Activated CD8-positive, alpha-beta memory T cell treated with anti-CD3 and anti-CD28 coated beads, Interleukin-2, amount 50 U/mL, for 24 hours (primary cell): ENCODE measurements at regions not wholly inside any gene's neighbourhood (a gene's known extent, or its start where the extent isn't known, plus 50 kb on each side); places are given as distances from the start of the nearest gene placed in this dataset.
A peak's percentile ranks its signal among the peaks of the same experiment; 100 is the strongest.

Experiments
- DNase-seq: peaks from one replicate; pipeline ENCODE4 v3.0.0-alpha.2; 2020; ENCODE audit errors: extremely low read depth

DNA sequence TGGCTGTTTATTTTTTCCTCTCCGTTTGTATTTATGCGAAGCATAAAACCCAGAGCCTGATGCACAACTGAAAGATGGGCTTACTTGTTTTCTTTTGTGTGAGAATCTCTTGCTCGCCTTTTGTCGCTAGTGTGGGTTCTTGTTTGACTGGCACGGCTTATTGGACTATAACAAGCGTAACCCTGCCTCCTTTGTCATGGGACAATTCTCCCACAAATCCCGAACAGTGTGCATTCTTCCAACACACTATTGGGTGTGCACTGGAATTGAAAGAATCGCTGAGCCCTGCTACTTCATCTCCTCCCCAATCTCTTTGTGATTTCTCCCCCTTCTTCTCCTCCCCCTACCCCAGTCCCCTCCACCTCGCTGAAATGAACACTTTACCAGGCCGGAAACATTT lies 110.8 kb downstream of the ZIC5 start:
- no peak for DNase-seq

DNA sequence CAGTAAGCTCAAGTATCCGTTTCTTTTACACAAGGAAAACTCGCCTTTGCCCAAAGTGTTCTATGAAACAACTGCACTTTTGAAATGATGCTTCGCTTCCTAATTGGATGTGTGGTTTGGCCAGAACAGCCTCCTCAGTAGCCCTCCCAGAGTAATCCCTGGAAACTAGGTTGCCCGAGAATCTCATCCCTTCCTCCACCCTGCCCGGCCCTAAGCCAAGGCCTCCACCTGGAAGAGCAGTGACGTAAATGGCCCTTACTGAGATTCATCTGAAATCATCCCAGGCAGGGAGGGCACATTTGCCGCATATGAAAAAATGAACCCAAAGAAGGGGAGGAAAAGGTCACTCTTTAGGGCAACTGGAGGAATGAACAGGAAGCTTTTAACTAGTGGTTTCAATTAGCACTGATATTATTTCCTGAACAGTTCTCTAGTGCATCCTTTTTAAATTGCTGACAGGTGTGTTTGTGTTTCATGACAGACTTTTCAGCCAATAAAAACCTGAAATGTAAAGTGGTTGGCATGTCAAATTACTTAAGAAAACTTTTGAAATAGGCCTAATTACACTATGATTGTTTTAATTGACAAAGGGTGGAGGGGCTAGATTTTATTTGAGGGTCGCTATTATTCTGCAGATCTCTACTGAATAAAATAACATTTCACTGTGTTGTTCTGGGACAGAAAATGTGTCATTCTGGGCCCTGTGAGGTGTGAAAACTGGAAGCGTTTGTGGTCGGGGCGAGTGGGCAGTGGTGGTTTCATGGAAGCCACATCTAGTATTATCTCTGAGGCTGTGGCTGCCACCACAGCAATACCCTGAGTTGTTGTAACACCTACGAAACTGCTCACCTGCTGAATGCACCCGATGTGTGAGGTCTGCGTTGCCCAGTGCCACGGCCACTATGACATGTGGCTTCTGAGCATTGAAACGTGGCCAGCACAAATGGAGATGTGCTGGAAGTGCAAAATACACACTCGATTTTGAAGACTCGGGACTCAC lies 112.1 kb downstream of the ZIC5 start:
- peak; percentile 34 for DNase-seq

DNA sequence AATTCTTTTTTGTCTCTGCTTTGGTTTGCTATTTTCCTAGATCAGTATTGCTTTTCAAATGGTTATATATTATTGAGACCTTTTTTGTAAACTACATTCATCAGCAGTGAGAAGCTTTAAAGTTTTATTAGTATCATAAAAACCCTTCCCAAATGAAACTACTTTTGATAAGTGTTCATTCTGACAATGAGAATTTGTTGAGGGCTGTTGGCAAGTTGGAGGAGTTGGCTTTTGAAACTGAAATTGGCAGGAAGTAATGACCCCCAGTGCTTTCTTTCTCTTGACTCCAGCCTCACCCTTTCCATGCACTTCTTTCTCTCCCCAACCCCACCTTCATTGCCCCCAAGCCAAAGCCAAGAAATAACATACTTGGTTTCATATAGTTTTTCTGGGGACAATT lies 113.8 kb downstream of the ZIC5 start:
- no peak for DNase-seq

DNA sequence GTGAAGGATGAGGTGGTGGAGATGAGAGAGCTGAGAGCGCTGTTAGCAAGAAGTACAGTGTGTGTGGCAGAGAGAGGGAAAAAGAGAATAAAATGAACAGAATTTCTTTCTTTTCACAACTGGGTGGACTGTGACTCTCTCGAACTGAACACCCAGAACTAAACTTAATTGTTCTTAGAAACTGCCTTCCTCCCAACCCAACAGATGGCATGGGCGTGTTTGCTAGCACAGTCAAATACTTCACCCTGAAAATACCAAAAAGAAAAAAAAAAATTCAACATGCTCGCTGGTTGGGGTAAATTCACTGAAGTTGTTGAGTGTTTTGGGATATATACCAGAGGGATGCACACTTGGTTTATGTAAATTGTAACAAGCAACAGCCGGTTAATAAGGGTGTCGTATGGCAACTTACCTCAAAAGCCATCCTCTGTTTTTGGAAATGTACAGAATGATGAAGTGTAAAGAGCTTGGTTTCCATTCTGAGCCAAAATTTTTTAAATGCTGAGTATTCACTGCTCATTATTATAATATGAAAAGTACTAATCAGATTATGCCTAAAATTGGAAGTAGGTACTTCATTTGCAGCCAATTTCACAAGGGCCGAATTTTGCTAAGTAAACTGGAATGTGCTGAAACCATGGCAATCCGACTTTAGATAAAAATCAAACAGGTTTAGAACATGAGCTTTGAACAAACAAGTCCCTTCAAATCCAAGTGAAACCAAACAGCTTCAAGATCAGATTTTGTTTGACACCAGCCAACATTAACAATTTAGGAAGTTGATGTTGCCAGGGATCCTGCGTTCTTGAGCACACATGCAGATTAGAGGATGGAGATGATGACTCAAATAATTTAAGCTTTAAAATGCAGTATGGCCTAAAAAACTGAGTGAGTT lies 115.8 kb downstream of the ZIC5 start:
- DNase-seq = no peak

DNA sequence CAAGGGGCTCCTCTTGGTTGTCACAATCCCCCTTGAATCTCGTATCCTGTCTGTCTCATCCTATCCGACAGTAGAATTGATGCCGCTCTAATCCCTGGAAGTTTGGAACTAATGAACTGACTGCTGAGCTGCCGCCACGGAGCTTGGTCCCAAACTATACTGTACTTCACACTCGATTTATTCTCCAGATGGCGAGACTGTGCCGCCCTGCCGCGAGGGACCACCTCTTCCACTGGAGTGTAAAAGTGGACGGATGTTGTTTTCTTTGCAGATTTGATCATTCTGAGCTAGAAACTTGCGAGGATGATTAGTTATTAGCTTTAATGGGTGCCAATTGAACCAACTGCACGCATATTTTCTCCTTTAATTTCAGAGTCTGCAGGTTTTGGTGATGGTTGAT lies 117.2 kb downstream of the ZIC5 start:
- no peak for DNase-seq

DNA sequence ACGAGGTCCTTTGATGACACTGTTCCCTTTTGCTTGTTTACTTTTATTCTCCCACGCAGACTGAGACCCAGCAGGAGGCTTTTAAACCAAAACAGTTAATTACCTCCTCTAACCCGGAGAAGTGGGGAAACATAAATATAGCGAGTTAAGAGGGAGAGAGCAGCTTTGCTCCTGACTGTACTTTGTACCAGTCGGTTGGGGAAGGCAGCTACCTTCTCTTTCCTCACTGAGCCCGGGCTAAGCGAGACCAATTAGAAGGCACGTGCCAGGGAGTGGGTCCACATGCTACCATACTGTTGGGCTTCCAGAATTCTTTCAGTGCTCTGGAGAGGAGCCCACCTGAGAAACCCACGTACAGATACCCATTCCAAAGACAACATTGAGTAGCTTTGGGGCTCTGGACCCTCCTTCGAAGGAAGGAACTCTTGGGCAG lies 124.2 kb downstream of the ZIC5 start:
- DNase-seq = no peak

DNA sequence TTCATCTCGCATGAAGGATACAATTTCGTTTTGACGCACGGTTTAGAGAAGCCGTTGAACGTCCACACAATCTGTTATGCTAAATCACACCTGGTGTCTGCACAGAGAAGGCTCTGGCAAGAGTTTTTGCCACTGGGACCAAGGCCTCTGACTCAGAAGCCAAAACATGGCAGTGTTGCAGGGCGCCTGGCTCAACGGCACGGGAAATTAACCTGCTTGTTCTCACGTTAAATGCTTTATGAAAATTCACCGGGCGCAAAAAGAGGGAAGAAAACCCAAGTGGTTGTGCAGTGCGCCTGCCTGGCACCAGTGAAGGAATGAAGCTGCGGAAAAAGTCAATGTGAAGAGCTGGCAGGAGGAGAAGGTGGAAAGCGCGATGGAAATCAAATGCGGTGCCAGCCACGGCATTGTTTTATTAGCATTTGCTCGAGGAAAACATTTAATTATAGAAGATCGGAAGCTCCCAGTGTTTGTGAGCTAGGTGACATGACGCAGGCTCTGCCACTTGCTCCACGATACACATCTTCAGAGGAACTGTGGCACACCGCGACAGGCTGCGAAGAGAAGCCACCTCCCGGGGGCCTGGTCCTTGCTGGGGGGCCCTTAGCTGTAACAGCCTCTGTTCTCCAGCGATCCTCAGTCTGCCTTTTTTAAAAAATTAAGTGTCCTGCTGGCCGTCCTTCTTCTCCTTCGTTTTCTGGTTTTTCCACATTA lies 126.2 kb downstream of the ZIC5 start:
- no peak for DNase-seq

DNA sequence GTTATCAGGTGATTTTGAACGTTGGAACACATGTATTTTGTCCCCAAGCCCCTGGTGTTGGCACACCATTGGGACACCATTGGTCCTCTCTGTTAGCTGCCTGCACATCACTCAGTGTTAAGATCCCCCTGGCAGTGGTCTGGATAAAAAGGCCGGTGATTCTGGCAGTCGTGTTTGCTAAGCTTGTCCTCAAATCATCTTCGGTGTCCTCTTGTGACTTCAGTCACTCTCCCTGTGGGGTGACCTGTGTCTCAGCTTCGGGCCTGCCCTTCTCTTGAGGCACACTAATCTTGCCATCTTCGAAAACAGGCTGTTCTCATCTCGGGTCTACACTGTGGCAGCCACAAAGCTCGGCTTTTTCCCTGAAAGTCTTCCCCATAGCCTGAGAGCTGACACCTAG lies 127.1 kb downstream of the ZIC5 start:
- no peak for DNase-seq

DNA sequence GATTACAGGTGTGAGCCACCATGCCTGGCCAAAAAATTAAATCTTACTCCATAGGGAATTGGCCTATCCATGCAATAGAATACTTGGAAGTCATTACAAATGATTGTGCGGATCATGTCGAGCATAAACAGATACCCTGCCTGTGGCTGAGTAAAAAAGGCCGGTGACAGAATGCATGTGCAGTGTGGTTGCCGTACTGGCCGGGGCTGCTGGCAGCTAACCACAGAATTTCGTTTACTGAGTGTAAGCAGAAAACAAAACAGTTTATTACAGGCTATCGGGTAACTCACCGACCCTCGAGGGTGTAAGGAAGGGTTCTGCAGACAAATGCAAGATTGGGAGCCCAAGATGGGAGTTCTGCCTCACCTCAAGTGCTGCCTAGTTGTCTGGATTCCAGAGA lies 127.7 kb downstream of the ZIC5 start:
- DNase-seq = no peak

DNA sequence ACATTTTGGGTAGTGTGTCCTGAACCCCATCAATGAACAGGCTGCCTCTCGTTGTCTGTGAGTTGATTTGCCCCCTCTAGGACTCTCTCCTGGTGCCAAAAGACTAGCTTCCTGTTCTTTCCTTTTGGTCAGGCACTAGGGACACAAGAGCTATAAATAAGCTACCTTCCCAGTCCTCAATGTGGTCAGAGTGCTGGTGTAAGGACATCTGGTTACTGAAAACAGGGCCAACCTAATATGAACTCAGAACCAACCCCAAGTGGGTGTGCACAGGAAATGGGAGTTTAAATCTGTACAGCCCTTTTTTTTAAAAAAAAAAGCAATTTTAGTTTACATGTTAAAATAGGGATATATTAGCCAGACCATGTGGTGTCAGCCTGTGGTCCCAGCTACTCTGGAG lies 129.2 kb downstream of the ZIC5 start:
- DNase-seq = no peak

DNA sequence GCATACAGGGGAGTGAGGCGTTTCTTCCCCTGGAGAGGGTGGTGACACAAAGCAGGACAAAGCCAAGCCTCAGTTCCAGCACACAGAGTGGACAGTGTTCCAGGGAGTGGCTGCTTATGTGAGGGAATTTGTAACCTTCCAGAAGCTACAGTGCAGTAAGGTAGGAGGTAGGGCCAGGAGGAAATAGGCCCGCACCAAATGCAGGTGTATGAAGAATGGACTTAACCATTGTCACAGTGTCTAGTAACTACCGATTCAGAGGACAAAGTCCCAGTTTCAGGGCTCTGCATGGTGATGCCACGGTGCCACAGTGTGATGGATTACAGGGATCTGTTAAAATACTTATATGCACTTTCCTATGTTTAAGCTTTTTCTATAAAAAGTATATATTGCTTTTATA lies 135.3 kb downstream of the ZIC5 start:
- no peak for DNase-seq

DNA sequence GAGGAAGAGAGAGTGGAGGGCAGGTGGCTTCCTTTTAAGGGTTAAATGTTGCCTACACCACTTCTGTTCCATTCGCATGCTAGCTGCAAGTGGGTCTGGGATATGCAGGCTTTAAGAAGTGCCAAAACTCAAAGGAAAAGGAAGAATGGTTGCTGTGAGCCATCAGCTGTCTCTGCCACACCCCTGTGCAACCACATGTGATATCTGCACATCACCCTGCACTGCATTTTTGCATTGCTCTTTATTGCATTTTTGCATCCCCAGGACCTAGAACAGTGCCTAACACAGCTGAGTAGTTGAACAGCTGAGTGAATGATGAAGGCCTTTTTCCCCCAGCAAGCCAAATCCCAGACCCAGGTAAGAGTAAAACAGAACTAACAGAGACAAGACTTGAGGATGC lies 136.1 kb downstream of the ZIC5 start:
- DNase-seq = no peak

DNA sequence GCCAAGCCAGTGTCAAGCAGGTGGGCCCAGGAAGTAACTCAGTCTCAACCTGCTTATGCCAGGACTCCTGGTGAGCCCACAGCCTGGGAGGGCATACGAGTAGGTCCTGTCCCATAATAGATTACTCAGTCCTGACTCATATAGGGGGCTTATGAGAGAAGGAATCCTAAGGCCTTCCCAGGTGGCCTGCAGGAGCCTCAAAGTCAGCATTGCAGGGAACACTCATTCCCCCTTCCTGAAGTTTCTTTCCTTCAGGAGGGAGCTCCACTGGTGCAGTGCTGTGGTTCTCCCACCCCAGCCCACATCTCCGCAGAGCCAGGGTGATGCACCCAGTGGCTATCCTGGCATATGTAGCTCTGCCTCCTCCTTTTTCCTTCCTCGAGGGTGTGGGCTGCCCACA lies 137.3 kb downstream of the ZIC5 start:
- no peak for DNase-seq

DNA sequence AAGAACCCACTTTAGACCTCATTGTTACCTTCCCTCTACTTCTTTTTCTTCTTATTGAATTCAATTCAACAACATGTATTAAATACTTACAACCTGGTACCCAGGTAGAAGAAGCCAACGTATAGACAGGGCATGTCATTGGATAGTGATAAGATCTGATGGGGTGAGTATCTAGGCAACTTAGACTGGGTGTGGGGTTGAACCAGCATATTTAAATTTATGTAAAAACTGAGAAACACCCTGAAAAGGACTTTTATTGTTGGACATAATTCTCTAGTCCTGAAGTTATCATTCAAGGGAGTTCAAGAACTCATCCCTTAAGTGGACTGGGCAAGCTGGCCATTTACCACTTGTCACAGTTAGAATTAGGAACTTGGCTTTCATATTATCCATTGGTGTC lies 139.2 kb downstream of the ZIC5 start:
- no peak for DNase-seq

DNA sequence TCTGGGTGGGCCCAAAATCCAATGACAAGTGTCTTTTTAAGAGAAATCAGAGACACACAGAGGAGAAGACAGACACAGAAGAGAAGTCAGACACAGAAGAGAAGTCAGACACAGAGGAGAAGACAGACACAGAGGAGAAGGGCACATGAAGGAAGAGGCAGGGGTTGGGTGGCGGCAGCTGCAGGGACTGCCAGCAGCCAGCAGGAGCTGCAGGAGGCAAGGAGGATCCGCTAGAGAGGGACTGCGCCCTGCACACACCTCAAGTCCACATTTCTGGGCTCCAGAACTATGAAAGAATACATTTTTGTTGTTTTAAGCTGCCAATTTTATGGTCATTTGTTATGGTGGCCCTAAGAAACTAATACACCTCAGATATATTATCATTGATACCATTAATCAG lies 140.6 kb downstream of the ZIC5 start:
- no peak for DNase-seq

DNA sequence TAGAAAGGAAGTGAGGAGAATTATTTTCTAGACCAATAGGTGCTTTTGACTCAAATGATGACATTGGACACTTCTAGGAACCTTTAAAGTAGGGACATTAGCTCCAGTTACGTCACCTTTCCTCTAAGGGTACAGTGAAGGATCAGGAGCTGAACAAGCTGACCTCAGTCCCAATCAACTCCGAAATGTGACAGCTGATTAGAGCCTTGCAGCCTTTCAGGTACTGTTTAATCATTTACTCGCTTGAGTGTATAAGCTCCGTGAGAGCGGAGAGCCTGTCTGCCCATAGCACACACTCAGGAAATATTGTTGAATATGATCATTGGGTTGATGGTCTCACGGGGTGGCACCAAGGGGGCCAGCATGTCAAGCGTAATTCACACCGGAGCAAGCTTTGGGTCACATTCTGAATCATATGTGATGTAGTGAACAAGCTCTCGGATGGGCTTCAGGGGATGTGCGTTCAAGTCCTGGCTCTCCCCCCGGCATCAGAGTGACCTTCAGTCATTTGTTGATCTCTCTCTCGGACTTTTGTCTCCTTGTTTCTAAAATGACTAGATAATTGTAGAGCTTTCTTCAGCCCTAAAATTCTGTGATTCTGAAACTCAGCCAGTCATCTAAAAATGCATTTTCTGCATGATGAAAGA lies 141.9 kb downstream of the ZIC5 start:
- no peak for DNase-seq

DNA sequence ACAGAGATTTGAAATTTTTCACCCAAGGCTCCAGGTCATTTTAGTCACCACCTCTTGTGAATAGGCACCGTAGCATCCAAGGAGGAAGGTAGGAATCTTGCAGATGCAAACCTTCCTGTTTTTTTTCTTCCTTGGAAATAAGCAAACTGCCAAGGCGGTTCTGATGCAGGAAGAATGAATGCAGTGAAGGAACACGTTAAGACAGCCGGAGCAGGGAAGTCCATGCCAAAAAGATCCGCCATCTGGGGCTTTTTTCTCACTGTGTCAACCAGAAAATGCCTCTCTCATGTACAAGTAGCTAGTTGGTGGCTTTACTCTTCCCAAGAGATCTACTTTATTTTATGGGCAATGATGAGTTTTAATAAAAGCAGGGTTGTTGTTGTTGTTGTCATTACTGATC lies 142.4 kb downstream of the ZIC5 start:
- DNase-seq = no peak

DNA sequence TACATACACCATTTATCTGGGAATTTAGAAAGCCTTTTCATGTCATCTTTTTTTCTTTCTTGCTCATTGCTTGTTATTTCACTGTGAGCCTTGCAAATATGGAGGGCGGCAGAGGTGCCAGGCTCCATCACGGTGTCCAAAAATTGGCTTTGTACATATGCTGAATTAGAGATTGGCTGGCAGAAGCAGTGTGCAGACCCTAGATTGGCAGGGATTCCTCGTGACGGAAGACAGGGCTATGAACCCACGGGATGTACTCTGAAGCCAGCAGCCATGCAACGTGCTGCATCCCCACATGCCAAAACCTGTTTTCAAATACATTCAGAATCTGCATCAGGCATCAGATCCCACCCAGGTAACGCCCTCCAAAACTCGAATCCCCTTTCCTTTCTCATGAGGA lies 142.8 kb downstream of the ZIC5 start:
- no peak for DNase-seq

DNA sequence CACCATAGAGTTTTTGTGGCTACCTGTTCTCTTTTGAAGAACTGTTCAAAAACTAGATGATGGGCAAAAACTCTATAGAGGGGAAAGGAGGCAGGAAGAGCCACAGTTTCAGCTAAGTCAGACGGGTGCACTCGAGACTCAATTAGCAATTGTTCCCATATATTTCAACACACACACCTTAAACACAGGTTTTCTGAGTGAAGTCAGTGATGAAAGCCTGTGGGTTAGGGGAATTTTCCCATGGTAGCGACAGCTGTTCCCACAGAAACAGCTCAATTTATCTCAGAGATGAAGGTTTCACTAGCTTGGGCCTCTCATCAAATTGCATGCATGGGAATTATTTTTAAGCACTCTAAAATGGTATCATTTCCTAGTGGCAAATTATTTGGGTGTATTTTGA lies 143.4 kb downstream of the ZIC5 start:
- no peak for DNase-seq

DNA sequence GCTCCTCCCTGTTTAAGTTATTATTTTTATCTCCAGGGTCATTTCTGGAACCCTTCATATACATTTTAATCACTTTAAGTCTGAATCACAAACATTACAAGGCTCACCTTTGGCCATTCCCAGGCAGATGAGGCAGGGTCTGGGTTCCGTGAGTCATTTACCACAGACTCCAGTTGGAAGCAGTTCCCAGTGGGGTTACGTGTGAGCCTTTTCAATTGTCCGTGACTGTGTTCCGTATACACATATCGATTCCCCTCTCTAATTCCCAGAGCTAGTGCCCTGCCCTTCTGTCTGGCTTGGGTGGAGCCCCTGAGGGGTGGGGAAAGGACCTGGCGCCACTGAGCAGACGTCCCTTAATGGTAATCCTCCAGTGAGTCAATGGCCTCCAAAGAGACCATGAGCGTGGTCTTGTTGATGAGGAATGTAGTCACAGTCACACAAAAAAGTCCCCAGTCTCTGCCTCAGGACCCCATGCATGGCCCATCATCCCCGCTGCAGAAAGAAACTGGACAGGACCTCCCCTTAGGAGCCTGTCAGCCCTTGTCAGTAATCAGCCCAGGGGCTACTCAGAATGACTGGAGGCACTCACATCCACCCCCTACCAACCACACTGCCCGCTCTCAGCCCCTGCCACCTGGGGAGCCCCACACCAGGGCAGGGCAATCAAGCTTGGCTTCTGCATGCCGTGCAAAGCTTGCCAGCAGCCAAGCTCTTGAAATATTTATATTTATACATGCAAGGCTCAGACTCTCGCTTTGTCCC lies 144.4 kb downstream of the ZIC5 start:
- DNase-seq = no peak

DNA sequence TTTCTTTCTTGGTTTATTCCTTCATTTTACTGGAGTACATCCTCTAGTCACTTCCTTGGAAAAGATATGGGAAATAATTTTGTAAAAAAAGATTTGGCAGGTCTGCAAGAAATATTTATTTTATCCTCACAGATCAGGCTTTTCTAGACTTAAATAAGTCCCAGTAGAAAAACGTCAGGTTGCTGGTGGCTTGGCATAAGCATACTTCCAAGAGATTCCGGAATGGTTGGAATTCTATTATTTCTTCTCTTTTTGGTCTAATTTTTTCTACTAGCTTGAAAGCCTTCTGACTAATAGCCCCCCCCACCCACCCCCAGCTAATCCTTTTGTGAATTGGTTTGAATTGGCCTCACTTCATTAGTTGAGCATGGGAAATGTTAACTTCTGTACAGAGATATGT lies 147.6 kb downstream of the ZIC5 start:
- no peak for DNase-seq
